Loucy (cell line): ENCODE measurements at regions not wholly inside any gene's neighbourhood (a gene's known extent, or its start where the extent isn't known, plus 50 kb on each side); places are given as distances from the start of the nearest gene placed in this dataset.

ENCODE experiments used
- CTCF ChIP-seq: fragments of 200-600 bp; sonication (generic); conservative IDR thresholded peaks from 2 replicates; pipeline ENCODE4 v1.5.1; 2014; ENCODE audit warnings: mild to moderate bottlenecking, antibody characterized with exemption, low read length
- EZH2phosphoT487 ChIP-seq: fragments of 200-600 bp; IDR thresholded peaks from 2 replicates; pipeline ENCODE4 v1.6.1; 2018; ENCODE audit warnings: antibody characterized with exemption, mild to moderate bottlenecking, moderate library complexity, borderline replicate concordance

GRCh38 chr9:129342591-129343423, 164.7 kb upstream of the IER5L start:
- TF ChIP-seq CTCF = no peak
- TF ChIP-seq EZH2phosphoT487 = no peak
